ENCODE measurements at regions not wholly inside any gene's neighbourhood (a gene's known extent, or its start where the extent isn't known, plus 50 kb on each side); places are given as distances from the start of the nearest gene placed in this dataset.

DNA sequence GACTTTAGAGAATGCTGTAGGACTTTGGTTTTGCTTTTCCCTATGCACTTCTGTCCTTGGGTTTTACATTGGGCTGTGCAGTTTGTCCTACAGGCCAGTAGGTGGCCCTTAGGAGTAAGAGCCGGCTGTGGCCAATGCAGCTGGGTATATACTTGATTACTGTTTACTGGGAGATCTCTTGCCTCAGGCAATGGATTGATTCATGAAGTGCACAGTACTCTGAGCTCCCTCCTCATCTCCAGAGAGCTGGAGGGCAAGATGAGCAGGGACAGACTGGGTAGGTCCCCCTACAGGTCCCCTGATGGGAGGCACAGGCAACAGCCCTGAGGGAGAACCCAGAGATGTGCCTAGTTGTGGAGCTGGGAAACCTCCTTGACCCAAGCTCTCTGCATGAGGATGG lies 103.8 kb upstream of the QRFPR start:
- Histone ChIP-seq H3K27me3 (no peaks in the 10 kb centered on the region), H3K27ac (no peak overlapping the region), H3K9me3 (peaks cover 0 to 4% (median 0%) of the 10 kb centered on the region in 4 donors), H3K4me1 (no peaks in the 10 kb centered on the region), H3K36me3 (no peaks in the 10 kb centered on the region), H3K4me3 (no peak overlapping the region)
- no peak for TF ChIP-seq POLR2A (IDR thresholded peaks at IDR 0.05)
- TF ChIP-seq EP300 (IDR thresholded peaks at IDR 0.05) = no peak
- TF ChIP-seq, protein P1, sequence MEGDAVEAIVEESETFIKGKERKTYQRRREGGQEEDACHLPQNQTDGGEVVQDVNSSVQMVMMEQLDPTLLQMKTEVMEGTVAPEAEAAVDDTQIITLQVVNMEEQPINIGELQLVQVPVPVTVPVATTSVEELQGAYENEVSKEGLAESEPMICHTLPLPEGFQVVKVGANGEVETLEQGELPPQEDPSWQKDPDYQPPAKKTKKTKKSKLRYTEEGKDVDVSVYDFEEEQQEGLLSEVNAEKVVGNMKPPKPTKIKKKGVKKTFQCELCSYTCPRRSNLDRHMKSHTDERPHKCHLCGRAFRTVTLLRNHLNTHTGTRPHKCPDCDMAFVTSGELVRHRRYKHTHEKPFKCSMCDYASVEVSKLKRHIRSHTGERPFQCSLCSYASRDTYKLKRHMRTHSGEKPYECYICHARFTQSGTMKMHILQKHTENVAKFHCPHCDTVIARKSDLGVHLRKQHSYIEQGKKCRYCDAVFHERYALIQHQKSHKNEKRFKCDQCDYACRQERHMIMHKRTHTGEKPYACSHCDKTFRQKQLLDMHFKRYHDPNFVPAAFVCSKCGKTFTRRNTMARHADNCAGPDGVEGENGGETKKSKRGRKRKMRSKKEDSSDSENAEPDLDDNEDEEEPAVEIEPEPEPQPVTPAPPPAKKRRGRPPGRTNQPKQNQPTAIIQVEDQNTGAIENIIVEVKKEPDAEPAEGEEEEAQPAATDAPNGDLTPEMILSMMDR (IDR thresholded peaks at IDR 0.05) = peak; percentile 11 to 39 (median 35)
- 7 to 14% methylated on average over 1 of the region's 1 CpG for WGBS, 2 donors
- DNase-seq (ENCODE audit: low spot score in 2 of 2) = peak in 1 of 2 donors; percentile 7

DNA sequence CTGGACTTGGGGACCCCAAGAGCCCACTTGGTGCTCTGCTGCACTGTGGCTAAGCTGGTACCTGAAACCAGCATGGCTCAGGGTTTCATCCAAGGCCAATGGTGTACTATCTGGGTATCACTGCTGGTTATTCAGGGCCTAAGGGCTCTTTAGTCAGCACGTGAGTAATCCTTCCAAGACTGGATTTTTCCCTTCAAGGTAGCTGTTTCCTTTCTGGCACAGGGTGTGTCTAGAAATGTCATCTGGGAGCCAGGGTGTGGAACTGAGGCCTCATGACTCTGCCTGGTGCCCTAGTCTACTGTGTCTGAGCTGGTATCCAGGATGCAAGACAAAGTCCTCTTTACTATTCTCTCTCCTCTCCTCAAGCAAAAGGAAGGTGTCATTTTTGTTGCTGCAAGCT lies 99.0 kb upstream of the QRFPR start:
- H3K4me1 ChIP-seq = no peaks in the 10 kb centered on the region
- TF ChIP-seq POLR2A (IDR thresholded peaks at IDR 0.05) (no peak), EP300 (IDR thresholded peaks at IDR 0.05) (no peak)
- TF ChIP-seq, protein P1 (IDR thresholded peaks at IDR 0.05) = no peak
- H3K27ac ChIP-seq = no peak overlapping the region
- no peaks in the 10 kb centered on the region for H3K36me3 ChIP-seq
- no peak overlapping the region for H3K4me3 ChIP-seq
- DNase-seq (ENCODE audit: low spot score in 2 of 2) = no peak
- no peaks in the 10 kb centered on the region for H3K27me3 ChIP-seq
- peaks cover 0 to 4% (median 0%) of the 10 kb centered on the region in 4 donors for H3K9me3 ChIP-seq
- WGBS, 2 donors = 50 to 88% methylated on average over 1 of the region's 1 CpG

DNA sequence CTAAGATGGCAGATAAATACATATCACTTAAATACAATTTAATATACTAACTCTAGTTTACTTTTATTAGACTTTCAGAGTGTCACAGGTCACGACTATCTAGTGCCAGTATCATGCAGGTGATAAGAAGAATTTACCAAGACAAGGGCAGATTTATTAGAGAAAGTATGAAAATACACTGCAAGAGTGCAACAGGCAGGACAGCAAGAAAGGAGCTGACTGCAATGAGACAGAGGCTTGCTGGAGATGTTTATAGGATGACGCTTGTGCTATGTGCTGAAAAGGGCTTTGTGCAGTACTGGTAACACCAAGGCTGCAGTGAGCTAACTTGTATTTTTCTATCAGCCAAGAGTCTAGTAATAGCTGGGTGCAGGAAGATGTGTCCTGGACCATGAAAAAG lies 96.7 kb upstream of the QRFPR start:
- 75 to 77% methylated on average over 2 of the region's 2 CpGs for WGBS, 2 donors
- no peak overlapping the region for H3K4me3 ChIP-seq
- H3K27me3 ChIP-seq = no peaks in the 10 kb centered on the region
- TF ChIP-seq, protein P1 (IDR thresholded peaks at IDR 0.05) = no peak
- no peak for TF ChIP-seq EP300 (IDR thresholded peaks at IDR 0.05)
- TF ChIP-seq POLR2A (IDR thresholded peaks at IDR 0.05) = no peak
- H3K27ac ChIP-seq = no peak overlapping the region
- DNase-seq (ENCODE audit: low spot score in 2 of 2) = no peak
- peaks cover 0 to 4% (median 0%) of the 10 kb centered on the region in 4 donors for H3K9me3 ChIP-seq
- H3K4me1 ChIP-seq = no peaks in the 10 kb centered on the region
- no peaks in the 10 kb centered on the region for H3K36me3 ChIP-seq

DNA sequence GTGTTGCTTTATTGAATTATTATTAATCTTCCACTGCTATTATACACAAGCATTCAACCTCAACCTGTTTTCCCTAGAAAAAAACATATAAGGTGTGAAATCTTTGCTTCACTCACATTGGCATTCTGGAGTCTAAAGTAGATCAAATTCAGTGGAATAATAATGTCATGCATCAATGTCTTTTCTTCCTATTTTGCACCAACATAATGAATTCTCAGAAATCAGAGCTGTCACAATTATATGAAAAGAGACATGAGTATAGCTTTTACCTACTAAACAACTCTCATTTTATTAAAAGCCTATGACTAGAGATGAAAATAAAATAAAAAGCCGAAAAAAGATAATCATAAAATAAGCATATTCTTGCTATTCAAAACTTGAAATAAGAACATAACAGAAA lies 96.3 kb upstream of the QRFPR start:
- WGBS, 2 donors = 93 to 96% methylated on average over 1 of the region's 1 CpG
- Histone ChIP-seq H3K27me3 (no peaks in the 10 kb centered on the region), H3K9me3 (peaks cover 0 to 4% (median 0%) of the 10 kb centered on the region in 4 donors), H3K4me1 (no peaks in the 10 kb centered on the region), H3K4me3 (no peak overlapping the region), H3K27ac (no peak overlapping the region), H3K36me3 (no peaks in the 10 kb centered on the region)
- DNase-seq (ENCODE audit: low spot score in 2 of 2) = no peak
- TF ChIP-seq POLR2A (IDR thresholded peaks at IDR 0.05) = no peak
- TF ChIP-seq, protein P1 (IDR thresholded peaks at IDR 0.05) = no peak
- TF ChIP-seq EP300 (IDR thresholded peaks at IDR 0.05) = no peak

DNA sequence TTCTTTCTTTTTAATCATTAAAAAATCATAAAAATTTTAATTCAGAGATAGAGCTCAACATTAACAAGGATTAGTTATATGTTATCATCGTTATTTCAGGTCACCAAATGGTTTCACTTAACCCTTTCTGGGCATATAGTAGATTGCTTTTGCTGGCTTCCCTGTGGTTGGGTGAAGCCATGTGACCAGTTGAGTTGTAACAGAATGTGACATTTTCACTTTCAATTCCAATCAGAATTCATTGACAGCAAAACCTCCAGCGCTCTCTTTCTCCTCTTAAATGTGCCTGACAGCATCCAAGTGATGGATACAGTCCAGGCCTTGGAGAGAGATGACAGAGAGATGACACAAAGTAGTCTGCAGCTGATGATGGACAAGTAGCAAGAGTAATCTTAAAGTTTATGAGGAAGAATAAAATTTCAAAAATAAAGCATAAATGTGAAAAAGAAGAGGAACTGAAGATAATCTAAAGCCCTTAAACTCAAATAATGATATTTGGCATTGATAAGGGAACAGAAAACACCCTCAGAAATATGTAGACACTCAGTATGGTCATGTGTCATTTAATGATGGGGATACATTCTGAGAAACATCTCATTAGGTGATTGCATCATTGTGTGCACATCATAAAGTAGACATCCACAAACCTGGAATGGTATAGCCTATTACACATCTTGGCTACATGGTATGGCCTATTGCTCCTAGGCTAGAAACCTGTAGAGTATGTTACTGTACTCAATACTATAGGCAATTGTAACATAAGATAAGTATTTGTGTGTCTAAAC lies 92.3 kb upstream of the QRFPR start:
- 71 to 79% methylated on average over 2 of the region's 2 CpGs for WGBS, 2 donors

More for the DNA sequence above, 92.3 kb upstream of the QRFPR start:
- Histone ChIP-seq H3K4me3 (no peak overlapping the region), H3K27ac (no peak overlapping the region), H3K27me3 (no peaks in the 10 kb centered on the region), H3K9me3 (peaks cover 0 to 5% (median 0%) of the 10 kb centered on the region in 4 donors), H3K4me1 (no peaks in the 10 kb centered on the region), H3K36me3 (no peaks in the 10 kb centered on the region)
- no peak for DNase-seq (ENCODE audit: low spot score in 2 of 2)
- TF ChIP-seq, protein P1 (IDR thresholded peaks at IDR 0.05) = no peak
- TF ChIP-seq POLR2A (IDR thresholded peaks at IDR 0.05) = no peak
- TF ChIP-seq EP300 (IDR thresholded peaks at IDR 0.05) = no peak
